Stimulated activated CD4-positive, alpha-beta T cell treated with anti-CD3 and anti-CD28 coated beads, Interleukin-12 subunit alpha, Interleukin-12 subunit beta, amount 100 ng/mL, for 24 hours (primary cell): ENCODE measurements at regions not wholly inside any gene's neighbourhood (a gene's known extent, or its start where the extent isn't known, plus 50 kb on each side); places are given as distances from the start of the nearest gene placed in this dataset.

Source experiments
- DNase-seq, 2 experiments: peaks; one replicate each; pipeline ENCODE4 v3.0.0-alpha.2; 2020; ENCODE audit warnings: low read depth in 2 of 2

DNA sequence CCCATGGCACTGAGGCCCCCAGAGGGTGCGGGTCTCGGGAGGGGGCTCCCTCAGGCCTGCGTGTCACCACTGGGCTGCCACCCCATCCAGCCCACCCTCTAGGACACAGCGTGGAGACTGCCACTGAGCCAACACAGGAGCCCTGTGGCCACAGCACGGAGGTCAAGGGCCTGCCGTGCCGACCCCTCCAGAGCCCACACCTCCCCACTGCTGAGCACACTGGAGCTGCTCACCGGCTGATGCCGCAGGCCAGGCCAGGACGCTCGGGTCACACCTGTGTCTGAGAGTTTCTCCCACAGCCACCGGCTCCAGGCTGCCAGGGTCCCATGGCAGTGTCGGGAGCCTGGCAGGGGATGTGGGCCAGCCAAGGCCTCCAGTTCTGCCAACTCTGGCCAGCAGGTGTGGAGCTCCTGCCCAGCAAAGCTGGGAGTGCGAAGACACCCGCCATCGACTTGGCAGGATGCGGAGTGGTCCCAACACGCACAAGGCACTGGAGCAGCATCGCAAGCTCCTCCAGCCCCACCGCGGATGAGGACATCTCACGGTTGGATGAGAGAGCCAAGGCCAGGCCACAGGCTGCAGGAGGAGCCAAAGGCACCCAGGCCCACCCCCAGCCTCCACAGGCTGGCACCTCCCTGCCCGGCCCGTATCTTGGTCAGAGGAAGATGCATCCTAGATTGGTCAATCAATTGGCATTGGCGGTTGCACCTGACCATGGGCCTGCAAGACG is 187.1 kb downstream of the BRD1 start:
- no peak for DNase-seq

DNA sequence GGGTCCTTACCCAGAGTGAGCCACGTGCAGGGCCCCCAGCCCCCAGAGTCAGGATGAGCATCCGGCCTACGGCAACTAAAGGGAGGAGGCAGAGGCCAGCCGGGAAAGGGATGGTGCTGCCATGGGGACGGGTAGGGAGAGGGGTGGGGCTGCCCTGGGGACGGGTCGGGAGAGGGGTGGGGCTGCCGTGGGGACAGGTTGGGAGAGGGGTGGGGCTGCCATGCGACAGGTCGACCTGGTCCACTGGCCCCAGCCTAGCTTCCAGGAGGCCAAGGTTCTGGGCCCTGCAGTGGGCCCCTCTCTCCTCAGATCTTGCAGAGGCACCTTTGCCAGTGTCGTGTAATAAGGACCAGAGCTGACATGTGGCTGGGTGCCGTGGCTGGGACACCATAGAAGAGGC is 187.7 kb downstream of the BRD1 start:
- DNase-seq, result no peak

DNA sequence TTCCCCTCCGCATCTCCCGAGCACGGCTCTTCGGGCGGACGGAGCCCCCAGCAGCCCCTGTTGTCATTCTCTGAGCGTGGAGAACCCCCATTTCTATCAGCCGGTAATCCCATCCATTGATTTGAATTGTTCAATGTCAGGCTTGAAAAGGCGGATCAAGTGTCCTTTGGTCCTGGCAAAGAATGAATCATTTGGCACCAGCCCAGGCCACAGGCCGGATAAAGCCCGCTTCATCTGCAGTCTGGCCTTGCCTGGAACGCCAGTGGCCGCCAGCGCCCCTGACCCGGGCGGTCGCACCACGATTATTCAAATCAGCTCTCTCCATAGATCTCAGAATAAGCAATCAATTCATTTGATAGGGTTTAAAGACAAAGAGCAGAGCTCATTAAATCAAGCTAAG is 188.9 kb downstream of the BRD1 start:
- DNase-seq, result no peak

DNA sequence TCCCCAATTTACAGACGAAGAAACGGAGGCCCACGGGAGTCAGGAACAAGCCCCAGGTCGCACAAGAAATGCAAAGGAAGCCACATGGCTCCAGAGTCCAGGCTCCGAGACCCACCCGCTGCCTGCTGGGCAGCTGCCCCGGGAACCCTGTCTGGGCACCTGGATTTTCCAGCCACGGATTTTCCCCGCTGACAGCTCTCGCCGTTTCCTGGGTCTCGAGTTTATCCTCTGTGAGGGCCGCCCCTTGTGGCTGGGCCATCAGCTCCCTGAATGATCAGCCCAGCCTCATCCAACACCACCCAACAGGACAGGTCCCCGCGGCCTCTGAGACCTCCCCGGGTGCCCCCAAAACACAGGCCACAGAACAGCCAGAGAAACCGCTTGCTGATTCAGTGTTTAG is 189.7 kb downstream of the BRD1 start:
- DNase-seq, result no peak

GRCh38 chr22:49637255-49637760 is 190.4 kb downstream of the BRD1 start:
- DNase-seq, result no peak

DNA sequence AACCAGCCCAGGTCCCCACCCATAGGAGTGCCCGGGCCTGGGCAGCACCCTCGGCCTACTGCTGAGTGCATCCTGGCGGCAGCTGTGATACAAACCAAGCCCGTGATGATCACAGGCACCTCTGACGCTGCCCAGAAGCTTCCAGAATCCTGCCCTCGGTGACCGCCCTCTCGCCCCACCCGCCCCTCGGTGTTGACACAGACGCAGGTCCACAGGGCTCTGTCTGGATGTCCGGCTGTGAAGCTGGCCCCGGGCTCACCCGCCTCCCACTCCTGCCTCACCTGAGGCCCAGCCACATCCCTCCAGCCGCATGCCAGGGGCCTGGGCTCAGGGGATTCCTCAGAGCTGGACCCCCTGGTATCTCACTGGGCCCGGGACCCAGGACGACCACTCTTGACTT is 191.0 kb downstream of the BRD1 start:
- no peak for DNase-seq

GRCh38 chr22:49636214-49636613 is 191.5 kb downstream of the BRD1 start:
- no peak for DNase-seq

- no peak for DNase-seq
These were observed 193.5 kb downstream of the BRD1 start for GRCh38 chr22:49634006-49634772.

- no peak for DNase-seq
These were observed 194.7 kb downstream of the BRD1 start for GRCh38 chr22:49633010-49633324.

DNA sequence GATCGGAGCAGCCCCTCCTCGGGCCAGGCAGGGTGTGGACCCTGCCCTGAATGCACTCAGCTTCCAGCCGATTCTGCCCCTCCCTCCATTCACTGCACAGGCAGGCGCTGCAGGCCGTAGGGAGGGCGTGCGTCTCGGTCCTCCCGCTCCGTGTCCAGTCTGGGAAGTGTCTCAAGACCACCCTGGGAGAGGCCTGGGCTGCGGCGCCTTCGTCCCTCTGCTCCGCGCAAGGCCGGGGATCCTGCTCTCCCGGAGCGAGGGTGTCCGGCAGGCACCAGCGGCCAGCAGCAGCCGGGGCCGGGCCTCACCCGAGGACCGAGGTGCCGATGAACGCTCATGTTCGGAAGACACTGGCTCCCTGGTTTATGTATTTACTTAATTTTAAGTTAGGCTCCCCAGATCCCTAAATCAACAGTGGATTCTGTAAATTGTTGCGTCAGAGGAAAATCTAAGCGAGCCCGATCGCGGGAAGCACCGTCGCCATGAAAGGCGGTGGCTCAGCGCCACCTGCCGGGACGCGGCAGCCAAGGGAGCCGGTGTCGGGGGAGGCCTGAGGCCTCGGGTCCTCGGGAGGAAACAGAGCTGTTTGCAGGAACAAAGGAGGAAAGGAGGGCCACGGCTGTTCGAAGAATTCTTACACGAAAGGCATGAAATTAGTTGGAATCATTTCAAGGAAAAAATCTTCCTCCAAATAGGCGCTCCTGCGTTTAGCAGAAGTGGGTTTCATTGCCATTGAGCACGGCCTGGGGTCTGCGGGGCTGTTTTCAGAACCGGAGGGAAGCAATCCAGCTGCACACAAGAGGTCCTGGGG is 195.3 kb downstream of the BRD1 start:
- no peak for DNase-seq

DNA sequence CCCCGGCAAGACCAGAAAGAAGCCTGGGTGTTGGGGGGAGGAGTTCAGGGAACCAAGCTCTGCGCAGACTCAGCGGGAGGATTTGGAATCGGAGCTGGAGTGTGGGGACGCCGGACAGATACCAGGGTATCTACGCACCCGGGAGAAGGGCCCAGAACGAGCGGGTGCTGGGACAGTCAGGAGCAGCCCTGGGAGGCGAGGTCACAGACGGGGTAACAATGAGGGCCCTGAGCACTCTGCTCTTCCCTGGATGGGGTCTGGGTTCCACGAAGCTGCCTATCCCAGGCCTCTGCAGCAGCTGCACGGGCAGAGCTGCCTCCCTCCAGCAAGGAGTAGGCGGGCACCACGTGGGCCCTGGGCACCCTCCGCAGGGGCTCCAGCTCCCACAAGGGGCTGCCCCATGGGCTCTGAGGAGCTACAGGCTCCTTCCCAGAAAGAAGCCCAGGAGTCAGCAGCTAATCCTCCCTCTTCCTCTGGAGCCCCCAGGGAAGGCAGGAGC is 197.2 kb downstream of the BRD1 start:
- DNase-seq, result no peak

- no peak for DNase-seq
These were observed 197.9 kb downstream of the BRD1 start for GRCh38 chr22:49629586-49630447.

DNA sequence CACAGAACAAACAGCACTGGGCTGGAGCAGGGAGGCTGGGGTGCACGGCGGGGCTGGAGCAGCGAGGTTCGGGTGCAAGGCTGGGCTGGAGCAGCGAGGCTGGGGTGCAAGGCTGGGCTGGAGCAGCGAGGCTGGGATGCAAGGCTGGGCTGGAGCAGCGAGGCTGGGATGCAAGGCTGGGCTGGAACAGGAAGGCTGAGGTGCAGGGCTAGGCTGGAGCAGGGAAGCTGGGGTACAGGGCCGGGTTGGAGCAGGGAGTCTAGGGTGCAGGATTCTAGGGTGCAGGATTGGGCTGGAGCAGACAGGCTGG is 198.5 kb downstream of the BRD1 start:
- DNase-seq, result no peak

GRCh38 chr22:49628391-49629260 is 199.0 kb downstream of the BRD1 start:
- no peak for DNase-seq

DNA sequence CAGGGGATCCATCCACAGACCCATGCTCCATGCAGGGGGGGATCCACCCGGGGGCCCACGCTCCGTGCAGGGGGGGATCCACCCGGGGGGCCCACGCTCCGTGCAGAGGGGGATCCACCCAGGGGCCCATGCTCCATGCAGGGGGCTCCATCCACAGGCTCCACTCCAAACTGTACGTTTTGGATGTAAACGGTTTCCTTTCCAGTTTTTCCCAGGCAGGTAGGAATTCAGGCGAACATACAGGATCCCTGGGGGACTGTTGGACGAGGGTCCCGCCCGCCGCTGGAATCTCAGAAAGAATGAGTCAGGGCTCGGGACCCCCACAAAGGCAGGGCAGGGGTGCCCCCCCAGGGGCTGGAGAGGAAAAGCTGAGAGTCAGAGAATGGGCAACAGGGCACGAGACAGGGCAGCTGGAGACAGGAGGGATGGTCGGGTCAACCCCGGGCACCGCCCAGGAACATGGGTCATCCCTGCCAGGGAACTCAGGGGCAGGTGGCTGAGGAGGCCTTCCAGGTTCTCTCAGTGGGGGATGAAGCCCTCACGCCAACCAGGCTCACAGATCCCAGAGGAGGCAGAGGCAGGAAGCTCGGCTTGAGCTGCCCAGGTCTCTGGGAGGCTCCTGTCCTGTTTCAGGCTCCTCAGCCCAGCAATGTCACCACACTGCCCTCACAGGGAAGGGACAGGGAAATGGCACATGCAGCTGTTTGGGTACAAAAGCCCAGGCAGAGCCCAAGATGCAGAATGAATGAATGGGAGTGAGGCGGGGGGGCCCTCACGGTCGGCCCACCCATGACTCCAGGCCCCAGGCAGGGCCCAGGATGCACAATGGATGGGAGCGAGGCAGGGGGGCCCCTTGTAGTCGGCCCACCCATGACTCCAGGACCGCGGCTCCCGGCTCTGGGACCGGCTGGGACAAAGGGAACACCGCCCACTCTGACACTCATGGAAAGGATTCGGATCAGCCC is 200.2 kb downstream of the BRD1 start:
- DNase-seq, result no peak

- DNase-seq, result no peak
These were observed 201.1 kb downstream of the BRD1 start for GRCh38 chr22:49626361-49627216.

GRCh38 chr22:49624421-49625177 is 203.1 kb downstream of the BRD1 start:
- DNase-seq, result no peak

- no peak for DNase-seq
These were observed 204.0 kb downstream of the BRD1 start for GRCh38 chr22:49623715-49624114.
